H1 (cell line): ENCODE measurements at regions not wholly inside any gene's neighbourhood (a gene's known extent, or its start where the extent isn't known, plus 50 kb on each side); places are given as distances from the start of the nearest gene placed in this dataset.
"Not testable (repeated sequence)": the region's sequence is repeated elsewhere in the genome, so short reads cannot be mapped to it uniquely, and the experiment has no call there.

Experiments
- CTCF ChIA-PET: fragments of 300-600 bp; sonication (Branson Sonifier 250); formaldehyde crosslinking; loops from one replicate; lab custom pipeline; 2021; ENCODE audit not compliant: partially characterized antibody; lab: Charles Lee
- POLR2A ChIA-PET: fragments of 300-600 bp; sonication (Branson Sonifier 250); formaldehyde crosslinking; loops from one replicate; lab custom pipeline; 2021; ENCODE audit warnings: inconsistent platforms; ENCODE audit not compliant: partially characterized antibody; lab: Charles Lee
- DNase-seq, 2 experiments: peaks; one replicate each; pipeline versions ENCODE4 v3.0.0 to v3.0.0-alpha.2; 2010 to 2022; ENCODE audit warnings: low spot score in 2 of 2, low read depth in 1 of 2, mixed read lengths in 1 of 2
- FAIRE-seq: peaks from 2 replicates; lab custom pipeline; 2011; peaks lifted over from hg19 to GRCh38; lab: Jason Lieb, UNC
- H2AFZ ChIP-seq: 2 replicates; pipeline ENCODE4 v1.8.1; 2012; ENCODE audit warnings: low read length, inconsistent platforms
- H2AK5ac ChIP-seq: 2 replicates; pipeline ENCODE4 v1.6.1; 2013; ENCODE audit warnings: low read depth, low read length
- H2BK120ac ChIP-seq: replicated peaks from 2 replicates; pipeline ENCODE3; 2013; ENCODE audit warnings: low read depth, low read length, inconsistent platforms
- H2BK12ac ChIP-seq: 2 replicates; pipeline ENCODE4 v1.6.1; 2013; ENCODE audit warnings: low read depth, low read length
- H2BK15ac ChIP-seq: 2 replicates; pipeline ENCODE4 v1.6.1; 2013; ENCODE audit warnings: low read length
- H2BK20ac ChIP-seq: 2 replicates; pipeline ENCODE4 v1.6.1; 2013; ENCODE audit warnings: low read length
- H2BK5ac ChIP-seq: 2 replicates; pipeline ENCODE4 v1.6.1; 2013; ENCODE audit warnings: low read depth, low read length
- H3K14ac ChIP-seq: 2 replicates; pipeline ENCODE4 v1.6.1; 2013; ENCODE audit warnings: inconsistent platforms; ENCODE audit not compliant: insufficient read length
- H3K18ac ChIP-seq: 2 replicates; pipeline ENCODE4 v1.6.1; 2013; ENCODE audit warnings: low read length; ENCODE audit errors: extremely low read depth
- H3K23ac ChIP-seq: 2 replicates; pipeline ENCODE4 v1.6.1; 2013; ENCODE audit warnings: inconsistent platforms; ENCODE audit not compliant: insufficient read length
- H3K23me2 ChIP-seq: 2 replicates; pipeline ENCODE4 v1.6.1; 2013; ENCODE audit warnings: low read depth, low read length
- H3K27ac ChIP-seq: 2 replicates; pipeline ENCODE4 v1.6.1; 2011; ENCODE audit warnings: low read depth, low read length, inconsistent platforms
- H3K27me3 ChIP-seq, 4 experiments: replicated peaks in 1 of 4; 1 replicate in 1 of 4; 2 replicates in 3 of 4; pipeline versions ENCODE4 v1.6.1 to v1.8.1; 2011 to 2013; ENCODE audit warnings: low read length in 3 of 4, mild to moderate bottlenecking in 3 of 4, inconsistent platforms in 2 of 4, mixed read lengths in 2 of 4, moderate library complexity in 1 of 4; ENCODE audit not compliant: control insufficient read depth in 3 of 4, insufficient read depth in 3 of 4; ENCODE audit errors: extremely low read depth in 1 of 4
- H3K36me3 ChIP-seq, 4 experiments: 2 replicates each; pipeline versions ENCODE4 v1.6.1 to v1.8.1; 2011 to 2013; ENCODE audit warnings: mild to moderate bottlenecking in 4 of 4, low read length in 3 of 4, moderate library complexity in 2 of 4, control low read depth in 1 of 4, inconsistent platforms in 1 of 4; ENCODE audit not compliant: insufficient read depth in 4 of 4, control insufficient read depth in 2 of 4
- H3K4ac ChIP-seq: replicated peaks from 2 replicates; pipeline ENCODE3; 2013; ENCODE audit warnings: low read length, low read depth, mixed read lengths, inconsistent platforms; ENCODE audit not compliant: insufficient read length
- H3K4me1 ChIP-seq, 4 experiments: replicated peaks in 1 of 4; 1 replicate in 1 of 4; 2 replicates in 3 of 4; pipeline versions ENCODE4 v1.6.1 to v1.8.1; 2011 to 2013; ENCODE audit warnings: low read length in 3 of 4, inconsistent platforms in 2 of 4, mixed read lengths in 1 of 4; ENCODE audit not compliant: insufficient read depth in 4 of 4, control insufficient read depth in 3 of 4
- H3K4me2 ChIP-seq, 2 experiments: 2 replicates each; pipeline versions ENCODE4 v1.6.1 to v1.8.1; 2011 to 2013; ENCODE audit warnings: low read depth in 2 of 2, low read length in 2 of 2, control low read depth in 1 of 2, inconsistent platforms in 1 of 2, mild to moderate bottlenecking in 1 of 2; ENCODE audit not compliant: insufficient read depth in 1 of 2
- H3K4me3 ChIP-seq, 4 experiments: fragments of 200-600, 300-600 bp in 1 of 4; sonication (generic), shearing (Covaris generic), sonication (Bioruptor Twin) in 1 of 4; 2 replicates each; pipeline versions ENCODE4 v1.5.1 to v1.8.1; 2011 to 2016; ENCODE audit warnings: low read length in 4 of 4, low read depth in 3 of 4, control low read depth in 2 of 4, inconsistent platforms in 2 of 4, mild to moderate bottlenecking in 2 of 4, mixed read lengths in 1 of 4, moderate library complexity in 1 of 4; ENCODE audit not compliant: insufficient read depth in 2 of 4; ENCODE audit errors: extremely low read depth in 1 of 4
- H3K56ac ChIP-seq: replicated peaks from 2 replicates; pipeline ENCODE3; 2013; ENCODE audit warnings: low read depth, mild to moderate bottlenecking, mixed read lengths, low read length, inconsistent platforms; ENCODE audit not compliant: insufficient read length
- H3K79me1 ChIP-seq: 2 replicates; pipeline ENCODE4 v1.6.1; 2013; ENCODE audit warnings: low read depth, low read length, control low read depth
- H3K79me2 ChIP-seq, 2 experiments: 2 replicates each; pipeline versions ENCODE4 v1.6.1 to v1.8.1; 2012 to 2013; ENCODE audit warnings: low read length in 2 of 2, mild to moderate bottlenecking in 2 of 2, inconsistent platforms in 1 of 2; ENCODE audit not compliant: insufficient read depth in 2 of 2, control insufficient read depth in 1 of 2
- H3K9ac ChIP-seq, 4 experiments: replicated peaks in 1 of 4; 1 replicate in 1 of 4; 2 replicates in 3 of 4; pipeline versions ENCODE4 v1.6.1 to v1.8.1; 2011 to 2013; ENCODE audit warnings: low read depth in 3 of 4, low read length in 3 of 4, control low read depth in 2 of 4, mild to moderate bottlenecking in 2 of 4, moderate library complexity in 2 of 4, inconsistent platforms in 1 of 4; ENCODE audit errors: extremely low read depth in 1 of 4
- H3K9me3 ChIP-seq, 2 experiments: 2 replicates each; pipeline versions ENCODE4 v1.6.1 to v1.8.1; 2012 to 2013; ENCODE audit warnings: mild to moderate bottlenecking in 2 of 2, moderate library complexity in 2 of 2, control low read depth in 1 of 2, inconsistent platforms in 1 of 2, low read depth in 1 of 2, low read length in 1 of 2, mixed read lengths in 1 of 2; ENCODE audit not compliant: insufficient read depth in 2 of 2
- H4K20me1 ChIP-seq, 2 experiments: replicated peaks in 1 of 2; 2 replicates each; pipeline versions ENCODE3 to v1.8.1; 2011 to 2013; ENCODE audit warnings: inconsistent platforms in 2 of 2, low read length in 2 of 2, mild to moderate bottlenecking in 1 of 2; ENCODE audit not compliant: insufficient read depth in 2 of 2, control insufficient read depth in 1 of 2
- H4K5ac ChIP-seq: 2 replicates; pipeline ENCODE4 v1.6.1; 2013; ENCODE audit warnings: low read length, low read depth, mixed read lengths, inconsistent platforms; ENCODE audit not compliant: insufficient read length
- H4K8ac ChIP-seq: 2 replicates; pipeline ENCODE4 v1.8.0; 2013; ENCODE audit warnings: mild to moderate bottlenecking, moderate library complexity, low read length, inconsistent platforms; ENCODE audit not compliant: insufficient read depth; ENCODE audit errors: extremely low read depth
- H4K91ac ChIP-seq: replicated peaks from 2 replicates; pipeline ENCODE3; 2013; ENCODE audit warnings: low read length, mixed read lengths, inconsistent platforms; ENCODE audit not compliant: insufficient read length
- WGBS, 2 experiments: shearing (Covaris generic) in 1 of 2; methylation state at CpG; one replicate each; pipeline versions ENCODE4 v1.1.6 to v1.1.7; 2013 to 2015; ENCODE audit warnings: low lambda C conversion rate in 2 of 2, mixed read lengths in 2 of 2, inconsistent platforms in 1 of 2, low coverage in 1 of 2, missing lambda C conversion rate in 1 of 2; ENCODE audit not compliant: insufficient replicate concordance in 2 of 2, insufficient coverage in 1 of 2, insufficient read length in 1 of 2; ENCODE audit errors: extremely low coverage in 1 of 2, missing lambda C conversion rate in 1 of 2; 5-methylcytosine and 5-hydroxymethylcytosine counted together

DNA sequence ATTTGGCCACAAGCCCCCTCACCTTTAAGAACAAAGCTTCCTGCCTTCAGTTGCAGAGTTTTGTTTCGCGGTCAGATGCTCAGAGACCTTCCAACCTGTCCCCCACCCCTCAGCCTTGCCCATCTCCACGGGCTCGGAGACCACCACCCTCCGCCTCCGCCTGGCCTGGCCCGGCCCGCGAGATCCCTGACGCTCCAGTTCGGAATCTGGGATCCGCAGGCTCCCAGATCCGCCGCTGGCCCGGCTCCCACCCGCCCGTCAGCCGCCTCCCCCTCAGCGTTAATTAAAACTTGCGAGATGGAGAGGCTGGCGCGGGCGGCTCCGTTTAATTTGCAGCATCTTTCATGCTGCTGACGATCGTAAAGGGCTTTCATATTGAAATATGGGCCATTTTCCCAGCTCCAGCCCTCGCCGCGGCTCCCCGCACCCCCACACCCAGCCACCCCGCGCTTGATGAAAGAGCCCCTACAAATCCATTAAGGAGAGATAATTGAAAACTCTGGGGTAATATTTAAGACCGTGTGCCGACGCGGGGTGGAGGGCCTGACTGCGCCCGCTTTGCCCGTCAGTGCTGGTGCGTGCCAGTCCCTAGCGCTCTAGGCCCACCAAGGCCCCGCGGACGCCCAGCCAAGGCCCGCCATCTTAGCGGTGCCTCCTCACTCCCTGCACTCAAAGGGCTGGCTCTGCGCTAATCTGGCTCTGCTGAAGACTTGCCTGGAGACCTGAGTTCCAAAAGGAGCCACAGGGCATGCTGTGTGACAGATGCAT lies 940.7 kb upstream of the DEFB115 start:
- not testable (repeated sequence) for FAIRE-seq, H3K79me1 ChIP-seq

DNA sequence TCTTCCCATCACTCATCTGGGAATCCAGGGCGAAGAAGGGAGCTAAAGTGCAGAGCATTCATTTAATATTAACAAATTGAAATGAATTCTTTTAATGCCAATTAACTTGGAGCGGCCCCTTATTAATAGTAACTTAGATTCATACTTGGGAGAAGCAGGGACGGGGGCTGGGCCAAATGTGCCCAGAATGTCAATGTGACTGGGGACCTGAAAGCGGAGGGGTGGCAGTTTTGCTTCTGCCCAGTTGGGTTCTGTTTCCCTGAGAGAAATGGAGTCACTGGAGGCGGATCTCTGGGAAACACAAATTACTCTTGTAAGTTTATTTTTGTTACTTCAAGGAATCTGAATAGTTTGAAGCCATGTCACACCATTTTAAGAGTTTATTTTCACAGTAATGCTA lies 923.7 kb upstream of the DEFB115 start:
- H2BK120ac ChIP-seq, H2BK12ac ChIP-seq, DNase-seq, POLR2A ChIA-PET, H3K23me2 ChIP-seq, H3K56ac ChIP-seq, H2BK20ac ChIP-seq, H2AK5ac ChIP-seq, H4K5ac ChIP-seq, H3K27ac ChIP-seq, H3K4me2 ChIP-seq, H3K79me2 ChIP-seq, H3K36me3 ChIP-seq, H3K4me1 ChIP-seq, H2BK5ac ChIP-seq, H3K18ac ChIP-seq, H2BK15ac ChIP-seq, H3K23ac ChIP-seq, H3K27me3 ChIP-seq, CTCF ChIA-PET, H4K8ac ChIP-seq, H2AFZ ChIP-seq, H3K14ac ChIP-seq, H4K20me1 ChIP-seq, H3K9ac ChIP-seq, H3K4me3 ChIP-seq, H3K4ac ChIP-seq, FAIRE-seq, H3K79me1 ChIP-seq, H4K91ac ChIP-seq: not testable (repeated sequence)
- H3K9me3 ChIP-seq = peaks cover 11 to 50% of the 10 kb centered on the region in 2 experiments; a peak in 3 of 4 replicates
- 69% methylated on average over 5 of the region's 5 CpGs; no CpG with 5 or more reads in 1 of the 2 experiments for WGBS, 2 experiments

More for the DNA sequence above, 940.7 kb upstream of the DEFB115 start:
- H3K18ac ChIP-seq, H4K20me1 ChIP-seq, H3K27me3 ChIP-seq, H2BK15ac ChIP-seq, H3K14ac ChIP-seq, POLR2A ChIA-PET, H2BK20ac ChIP-seq, H3K56ac ChIP-seq, CTCF ChIA-PET, H3K36me3 ChIP-seq, H2BK120ac ChIP-seq, H2BK5ac ChIP-seq, H3K9ac ChIP-seq, H4K8ac ChIP-seq, H3K4ac ChIP-seq, H4K91ac ChIP-seq, H3K27ac ChIP-seq, H2AK5ac ChIP-seq, H3K23ac ChIP-seq, H3K79me2 ChIP-seq, H4K5ac ChIP-seq, H3K23me2 ChIP-seq, H2AFZ ChIP-seq, H2BK12ac ChIP-seq, H3K4me1 ChIP-seq: not testable (repeated sequence)
- peak in 1 of 2 experiments; percentile 43 for DNase-seq
- Histone ChIP-seq H3K4me3 (peak overlapping the region in 1 of 4 experiments; percentile 20; a peak in 1 of 8 replicates), H3K4me2 (peak overlapping the region in 1 of 2 experiments; percentile 44; a peak in 2 of 4 replicates), H3K9me3 (peaks cover 3 to 67% of the 10 kb centered on the region in 2 experiments; a peak in 2 of 4 replicates)
- 96% methylated on average over 16 of the region's 47 CpGs; no CpG with 5 or more reads in 1 of the 2 experiments for WGBS, 2 experiments
